ENCODE measurements at regions not wholly inside any gene's neighbourhood (a gene's known extent, or its start where the extent isn't known, plus 50 kb on each side); places are given as distances from the start of the nearest gene placed in this dataset.

DNA sequence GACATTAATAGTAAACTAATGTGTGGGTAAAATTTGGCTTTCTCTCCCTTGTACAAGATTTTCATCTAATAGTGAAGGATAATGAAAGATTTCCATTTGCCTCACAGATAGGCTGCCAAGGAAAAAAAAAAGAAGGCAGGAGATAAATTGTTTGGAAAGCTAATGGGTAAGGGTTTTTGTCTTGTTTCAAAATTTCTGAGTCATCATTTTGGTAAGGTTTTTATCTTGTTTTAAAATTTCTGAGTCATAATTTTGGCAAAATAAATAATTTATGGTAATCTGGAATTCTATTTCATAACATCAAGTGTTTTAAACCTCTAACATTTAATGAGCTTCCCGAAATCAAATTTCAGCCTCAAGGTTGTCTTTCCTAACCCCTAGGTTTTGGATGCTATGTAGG, 1035.7 kb upstream of the FBXO33 start:
- peaks cover 7 to 8% of the 10 kb centered on the region in 2 experiments for H3K4me1 Mint-ChIP-seq
- no peak overlapping the region for H3K4me2 ChIP-seq (ENCODE audit: insufficient read depth, insufficient read length, low read length)
- no peaks in the 10 kb centered on the region for H3K27me3 ChIP-seq (ENCODE audit: insufficient read depth, low read length)
- no peaks in the 10 kb centered on the region for H4K20me1 ChIP-seq (ENCODE audit: control insufficient read depth, insufficient read depth, insufficient read length)
- H3K4me3 Mint-ChIP-seq: no peak overlapping the region
- H2BK20ac ChIP-seq (ENCODE audit: low read depth, low read length, poor library complexity, severe bottlenecking): no peak overlapping the region
- H2BK12ac ChIP-seq (ENCODE audit: insufficient read length, low read depth, low read length): no peak overlapping the region
- H3K27me3 Mint-ChIP-seq (ENCODE audit: low read depth): no peaks in the 10 kb centered on the region; the same call in 1 of the 2 replicates
- no peaks in the 10 kb centered on the region for H3K79me2 ChIP-seq (ENCODE audit: insufficient read depth, low read length)
- no peak overlapping the region for H3T11ph ChIP-seq (ENCODE audit: low read length)
- H3K9ac ChIP-seq (ENCODE audit: extremely low read depth, insufficient read length, low read length): no peak overlapping the region
- H3K4me1 ChIP-seq (ENCODE audit: insufficient read depth, low read length): no peaks in the 10 kb centered on the region
- peaks cover 2% of the 10 kb centered on the region for H3K23me2 ChIP-seq (ENCODE audit: insufficient read length, low read depth, low read length, poor library complexity, severe bottlenecking)
- H3K23ac ChIP-seq (ENCODE audit: insufficient read length, low read depth, low read length): no peak overlapping the region
- no peak overlapping the region for H2BK5ac ChIP-seq (ENCODE audit: insufficient read length, low read length)
- H3K56ac ChIP-seq (ENCODE audit: insufficient read length, low read depth, low read length): no peak overlapping the region
- H3K18ac ChIP-seq (ENCODE audit: insufficient read length, low read depth, low read length): no peak overlapping the region
- no peak for DNase-seq
- no peak overlapping the region for H2BK120ac ChIP-seq (ENCODE audit: low read depth, low read length, poor library complexity, severe bottlenecking)
- H3K36me3 Mint-ChIP-seq (ENCODE audit: insufficient read depth in 1 of 3, low read depth in 3 of 3): peaks cover 31 to 55% (median 34%) of the 10 kb centered on the region in 3 experiments
- no peak for TF ChIP-seq CTCF (conservative IDR thresholded peaks at IDR 0.05)
- no CpG with 5 or more reads among the region's 1 CpG for WGBS (ENCODE audit: extremely low coverage, insufficient read length, low lambda C conversion rate)
- no peak overlapping the region for H2AK5ac ChIP-seq (ENCODE audit: insufficient read length, low read length)
- H3K79me1 ChIP-seq (ENCODE audit: insufficient read depth, low read depth, low read length, poor library complexity, severe bottlenecking): no peaks in the 10 kb centered on the region
- no peak overlapping the region for H3K14ac ChIP-seq (ENCODE audit: insufficient read depth, low read length)
- H4K5ac ChIP-seq (ENCODE audit: insufficient read length, low read depth, low read length): no peak overlapping the region
- H3K9me3 ChIP-seq (ENCODE audit: control insufficient read depth, low read depth, low read length): peaks cover 19% of the 10 kb centered on the region
- H3K9me3 Mint-ChIP-seq: peaks cover 46 to 63% of the 10 kb centered on the region in 2 experiments
- no peak overlapping the region for H4K91ac ChIP-seq (ENCODE audit: insufficient read length, low read depth, low read length)
- H3K4ac ChIP-seq (ENCODE audit: low read depth, low read length): no peak overlapping the region
- no peak overlapping the region for H4K8ac ChIP-seq (replicated peaks; ENCODE audit: insufficient read length, low read depth, low read length)
- H2AFZ ChIP-seq (ENCODE audit: low read length): no peak overlapping the region
- H3K27ac Mint-ChIP-seq: no peak overlapping the region
- H2BK15ac ChIP-seq (ENCODE audit: low read depth, low read length): no peak overlapping the region
- H3K27ac ChIP-seq (ENCODE audit: insufficient read length, low read depth, low read length): no peak overlapping the region
